BJ (cell line): ENCODE measurements at regions not wholly inside any gene's neighbourhood (a gene's known extent, or its start where the extent isn't known, plus 50 kb on each side); places are given as distances from the start of the nearest gene placed in this dataset.

Experiments
- CTCF ChIA-PET: fragments of 350-600 bp; formaldehyde crosslinking; extraction: SDS; loops from one replicate; lab custom pipeline; 2021; ENCODE audit warnings: antibody characterized with exemption, inconsistent platforms; lab: Yijun Ruan, JAX
- POLR2A ChIA-PET: fragments of 300-600 bp; sonication (Branson Sonifier 250); formaldehyde crosslinking; extraction: SDS; loops from one replicate; lab custom pipeline; 2021; ENCODE audit warnings: antibody characterized with exemption; lab: Charles Lee
- DNase-seq: peaks from one replicate; pipeline ENCODE4 v3.0.0-alpha.2; 2011; ENCODE audit warnings: low read depth
- H3K27me3 ChIP-seq: 2 replicates; pipeline ENCODE4 v1.6.0; 2011; ENCODE audit warnings: low read length; ENCODE audit not compliant: control insufficient read depth, insufficient read depth
- H3K36me3 ChIP-seq: 2 replicates; pipeline ENCODE4 v1.5.1; 2011; ENCODE audit warnings: low read length; ENCODE audit not compliant: control insufficient read depth, insufficient read depth
- H3K4me3 ChIP-seq: 2 replicates; pipeline ENCODE4 v1.5.1; 2011; ENCODE audit warnings: low read depth, mild to moderate bottlenecking, control low read depth, low read length
- TF ChIP-seq, protein P1 (sequence below): IDR thresholded peaks from 2 replicates; pipeline ENCODE4 v1.5.1; 2011; ENCODE audit warnings: low read depth, mild to moderate bottlenecking, control low read depth, inconsistent platforms, low read length, moderate library complexity; ENCODE audit not compliant: insufficient read depth

DNA sequence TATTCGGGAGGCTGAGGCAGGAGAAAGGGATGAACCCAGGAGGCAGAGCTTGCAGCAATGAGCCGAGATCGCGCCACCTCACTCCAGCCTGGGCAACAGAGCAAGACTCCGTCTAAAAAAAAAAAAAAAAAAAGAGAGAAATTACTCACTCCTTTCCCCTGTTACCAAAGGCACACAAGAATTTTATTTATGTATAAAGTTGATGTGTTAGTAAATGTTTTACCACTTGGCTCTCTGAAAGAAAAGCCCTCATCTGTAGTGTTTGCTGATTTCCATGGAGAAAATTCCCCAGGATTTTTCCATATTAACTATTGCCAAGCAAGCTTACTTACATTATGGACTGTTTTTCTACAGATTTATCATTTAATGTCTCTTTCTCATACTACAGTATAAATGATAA is 142.1 kb upstream of the PABPC4L start:
- CTCF ChIA-PET, result no interaction called here

DNA sequence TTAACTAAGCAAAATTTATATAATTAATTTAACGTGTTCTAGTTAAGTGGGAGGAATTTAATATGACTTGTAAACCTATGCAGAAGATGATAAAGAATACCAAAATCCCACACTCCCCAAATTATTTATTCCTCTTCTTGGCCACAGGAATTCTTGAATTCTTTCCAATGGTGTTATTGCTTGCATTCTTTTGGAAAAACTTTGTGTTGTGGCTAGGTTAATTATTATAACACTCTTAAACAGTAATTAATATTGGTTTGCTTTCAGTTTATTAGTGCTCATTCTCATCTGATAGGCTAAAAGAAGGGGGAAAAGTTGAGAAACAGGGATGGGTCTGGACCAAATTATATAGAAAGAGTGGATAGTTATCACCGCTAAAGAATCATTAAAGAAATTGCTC is 141.5 kb upstream of the PABPC4L start:
- Histone ChIP-seq H3K36me3 (no peaks in the 10 kb centered on the region), H3K27me3 (no peaks in the 10 kb centered on the region), H3K4me3 (no peak overlapping the region)
- ChIA-PET POLR2A (no interaction called here), CTCF (no interaction called here)
- no peak for DNase-seq
- TF ChIP-seq, protein P1, sequence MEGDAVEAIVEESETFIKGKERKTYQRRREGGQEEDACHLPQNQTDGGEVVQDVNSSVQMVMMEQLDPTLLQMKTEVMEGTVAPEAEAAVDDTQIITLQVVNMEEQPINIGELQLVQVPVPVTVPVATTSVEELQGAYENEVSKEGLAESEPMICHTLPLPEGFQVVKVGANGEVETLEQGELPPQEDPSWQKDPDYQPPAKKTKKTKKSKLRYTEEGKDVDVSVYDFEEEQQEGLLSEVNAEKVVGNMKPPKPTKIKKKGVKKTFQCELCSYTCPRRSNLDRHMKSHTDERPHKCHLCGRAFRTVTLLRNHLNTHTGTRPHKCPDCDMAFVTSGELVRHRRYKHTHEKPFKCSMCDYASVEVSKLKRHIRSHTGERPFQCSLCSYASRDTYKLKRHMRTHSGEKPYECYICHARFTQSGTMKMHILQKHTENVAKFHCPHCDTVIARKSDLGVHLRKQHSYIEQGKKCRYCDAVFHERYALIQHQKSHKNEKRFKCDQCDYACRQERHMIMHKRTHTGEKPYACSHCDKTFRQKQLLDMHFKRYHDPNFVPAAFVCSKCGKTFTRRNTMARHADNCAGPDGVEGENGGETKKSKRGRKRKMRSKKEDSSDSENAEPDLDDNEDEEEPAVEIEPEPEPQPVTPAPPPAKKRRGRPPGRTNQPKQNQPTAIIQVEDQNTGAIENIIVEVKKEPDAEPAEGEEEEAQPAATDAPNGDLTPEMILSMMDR, result no peak

More for the DNA sequence above, 142.1 kb upstream of the PABPC4L start:
- TF ChIP-seq, protein P1, result no peak
- Histone ChIP-seq H3K36me3 (no peaks in the 10 kb centered on the region), H3K4me3 (no peak overlapping the region), H3K27me3 (no peaks in the 10 kb centered on the region)
- no peak for DNase-seq
- POLR2A ChIA-PET, result no interaction called here

DNA sequence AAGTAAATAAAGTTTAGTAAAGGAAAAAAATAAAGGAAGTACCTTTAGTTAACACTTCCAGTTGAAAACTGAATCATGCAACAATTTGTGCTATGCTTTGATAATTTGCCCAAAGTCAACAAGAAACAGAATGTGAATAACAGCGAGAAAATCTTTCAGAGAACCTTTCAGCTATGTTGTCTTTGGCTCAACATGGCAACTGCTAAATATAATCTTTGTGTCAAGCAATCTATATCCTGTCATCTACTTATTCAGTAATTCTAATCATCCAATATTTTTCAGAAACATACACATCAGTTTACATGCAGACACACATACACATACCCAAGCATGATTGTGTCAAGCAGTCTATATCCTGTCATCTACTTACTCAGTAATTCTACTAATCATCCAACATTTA is 136.0 kb upstream of the PABPC4L start:
- TF ChIP-seq, protein P1, result no peak
- Histone ChIP-seq H3K36me3 (no peaks in the 10 kb centered on the region), H3K4me3 (no peak overlapping the region), H3K27me3 (no peaks in the 10 kb centered on the region)
- no peak for DNase-seq
- ChIA-PET CTCF (no interaction called here), POLR2A (no interaction called here)

DNA sequence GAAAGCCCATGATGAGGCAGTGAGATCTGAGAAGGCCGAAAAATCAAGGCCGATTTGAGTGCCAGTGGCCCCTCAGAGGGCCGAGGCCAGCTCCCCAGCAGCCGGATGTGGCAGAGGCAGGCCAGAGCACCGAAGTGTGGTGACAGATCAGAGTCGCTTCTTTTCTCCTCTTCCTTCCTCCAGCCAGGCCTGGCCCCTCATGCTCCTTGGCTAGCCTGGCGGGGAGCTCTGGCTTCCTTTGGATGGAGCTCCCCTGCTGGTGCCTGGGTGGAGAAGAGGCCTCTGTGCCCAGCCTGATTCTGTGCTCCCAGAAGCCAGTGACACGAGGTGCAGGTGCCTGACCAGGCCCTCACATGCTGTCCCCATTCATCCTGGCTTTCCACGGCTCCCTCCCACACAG is 127.2 kb upstream of the PABPC4L start:
- Histone ChIP-seq H3K27me3 (no peaks in the 10 kb centered on the region), H3K4me3 (no peak overlapping the region), H3K36me3 (no peaks in the 10 kb centered on the region)
- CTCF ChIA-PET, result no interaction called here
- TF ChIP-seq, protein P1, result no peak
- POLR2A ChIA-PET, result no interaction called here
- DNase-seq, result no peak

DNA sequence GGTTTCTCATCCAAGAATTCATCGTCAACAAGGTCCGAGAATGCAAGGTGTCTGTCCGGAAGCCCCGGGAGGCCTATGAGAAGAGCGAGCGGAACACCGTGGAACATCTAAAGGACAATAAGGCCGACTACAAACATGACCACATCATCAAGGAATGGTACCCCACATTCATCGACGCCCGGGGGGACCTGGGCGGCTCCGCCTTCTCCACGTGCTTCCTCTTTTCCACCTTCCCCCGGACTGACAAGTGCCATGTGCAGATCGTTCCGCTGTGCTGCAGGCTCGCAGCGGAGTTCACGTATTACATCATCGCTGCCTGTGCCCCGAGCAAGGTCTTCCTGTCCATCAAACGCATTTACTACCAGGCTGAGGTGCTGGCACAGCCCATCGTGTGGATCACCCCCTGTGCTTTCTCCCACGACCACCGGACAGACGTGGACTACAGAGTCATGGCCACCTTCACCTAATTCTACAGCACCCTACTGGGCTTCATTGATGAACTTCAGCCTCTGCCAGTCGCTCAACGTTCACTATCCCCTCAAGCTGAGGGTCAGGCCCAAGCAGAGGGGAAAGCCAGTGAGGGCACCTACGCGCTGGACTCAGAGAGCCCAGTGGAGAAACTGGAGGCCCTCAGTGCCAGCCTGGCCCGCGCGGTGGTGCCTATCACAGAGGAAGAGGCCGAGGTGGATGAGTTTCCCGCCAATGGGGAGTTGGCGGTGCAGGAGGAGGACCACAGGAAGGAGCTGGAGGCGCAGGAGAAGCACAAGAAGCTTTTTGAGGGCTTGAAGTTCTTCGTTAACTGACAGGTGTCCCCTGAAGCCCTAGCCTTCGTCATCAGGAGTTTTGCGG is 125.9 kb upstream of the PABPC4L start:
- no peaks in the 10 kb centered on the region for H3K36me3 ChIP-seq

More for the DNA sequence above, 125.9 kb upstream of the PABPC4L start:
- POLR2A ChIA-PET, result no interaction called here
- H3K4me3 ChIP-seq, result no peak overlapping the region
- no peaks in the 10 kb centered on the region for H3K27me3 ChIP-seq
- TF ChIP-seq, protein P1, result no peak
- CTCF ChIA-PET, result no interaction called here
- no peak for DNase-seq
